NCI-H2227 (cell line): ENCODE measurements at regions not wholly inside any gene's neighbourhood (a gene's known extent, or its start where the extent isn't known, plus 50 kb on each side); places are given as distances from the start of the nearest gene placed in this dataset.
"Not testable (repeated sequence)": the region's sequence is repeated elsewhere in the genome, so short reads cannot be mapped to it uniquely, and the experiment has no call there.

Source experiments
- DNase-seq: peaks from one replicate; lab custom pipeline; 2025; ENCODE audit not compliant: unreplicated experiment; lab: John Stamatoyannopoulos, UW

DNA sequence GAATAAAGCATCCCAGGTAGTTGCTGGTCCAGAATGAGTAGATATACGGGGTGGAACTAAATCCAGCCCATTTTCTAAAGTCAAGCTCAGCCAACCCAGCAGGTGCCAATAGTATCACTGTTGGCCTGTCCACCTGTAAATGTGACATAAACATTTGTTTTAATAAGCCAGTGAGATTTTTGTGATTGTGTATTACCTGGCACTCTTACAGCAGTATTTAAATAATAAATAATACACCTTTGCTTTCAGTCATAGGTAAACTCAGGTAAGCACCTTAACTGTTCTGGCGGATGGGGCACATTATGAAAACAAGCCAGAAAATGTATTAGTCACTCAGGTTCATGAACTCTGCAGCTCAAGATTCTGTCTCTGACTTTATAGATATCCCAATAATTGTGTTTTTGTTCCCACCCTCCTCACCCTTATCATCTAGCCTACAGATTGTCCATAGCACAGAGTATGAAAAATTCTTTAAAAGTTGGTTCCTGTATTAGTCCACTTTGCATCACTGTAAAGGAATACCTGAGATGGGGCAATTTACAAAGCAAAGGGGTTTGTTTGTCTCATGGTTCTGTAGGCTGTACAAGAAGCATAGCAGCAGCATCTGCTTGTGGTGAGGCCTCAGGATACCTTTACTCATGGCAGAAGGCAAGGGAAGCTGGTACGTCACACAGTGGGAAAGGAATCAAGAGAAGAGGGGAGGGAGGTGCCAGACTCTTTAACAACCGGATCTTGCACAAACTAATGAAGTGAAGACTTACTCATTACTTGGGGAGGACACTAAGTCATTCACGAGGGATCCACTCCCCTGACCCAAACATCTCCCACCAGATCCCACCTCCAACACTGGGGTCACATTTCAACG is 73.0 kb upstream of the CYRIA start:
- no peak for DNase-seq

DNA sequence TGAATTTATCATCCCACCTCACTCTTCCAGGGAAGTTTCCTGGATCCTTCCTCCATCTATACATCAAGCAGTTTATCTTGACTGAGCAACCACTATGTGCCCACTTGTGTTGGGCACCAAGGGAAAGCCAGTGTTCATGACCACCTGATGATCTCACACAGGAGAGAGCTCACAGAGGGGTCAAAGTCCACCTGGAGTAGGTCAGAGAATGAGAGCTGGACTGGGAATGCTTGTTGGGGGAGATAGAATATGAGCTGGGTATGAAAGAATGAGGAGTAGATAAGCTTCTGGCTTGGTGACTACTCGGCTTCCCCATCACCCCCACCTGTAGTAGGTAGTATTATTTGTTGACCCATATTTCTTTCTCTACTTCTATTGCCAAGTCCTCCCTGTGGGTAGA is 72.2 kb upstream of the CYRIA start:
- no peak for DNase-seq

DNA sequence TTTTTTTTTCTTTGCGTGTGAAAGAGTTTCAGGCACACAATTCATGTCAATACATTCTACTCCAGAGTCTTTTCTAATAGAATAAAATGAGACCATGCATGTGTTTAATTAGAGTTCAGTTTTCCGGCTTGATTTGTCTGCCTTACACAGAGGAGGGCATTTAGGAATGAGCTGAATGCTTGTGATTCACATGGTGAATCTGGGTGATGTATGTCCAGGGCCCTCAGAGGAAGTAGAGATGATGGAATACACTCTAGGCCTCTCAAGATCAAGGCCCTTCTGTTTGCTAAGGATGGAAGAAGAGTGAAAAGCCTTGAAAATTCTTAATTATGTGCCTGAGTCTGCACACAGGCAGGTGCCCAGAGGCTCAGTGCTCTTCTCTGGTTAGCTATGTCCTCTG is 71.0 kb upstream of the CYRIA start:
- DNase-seq = no peak

DNA sequence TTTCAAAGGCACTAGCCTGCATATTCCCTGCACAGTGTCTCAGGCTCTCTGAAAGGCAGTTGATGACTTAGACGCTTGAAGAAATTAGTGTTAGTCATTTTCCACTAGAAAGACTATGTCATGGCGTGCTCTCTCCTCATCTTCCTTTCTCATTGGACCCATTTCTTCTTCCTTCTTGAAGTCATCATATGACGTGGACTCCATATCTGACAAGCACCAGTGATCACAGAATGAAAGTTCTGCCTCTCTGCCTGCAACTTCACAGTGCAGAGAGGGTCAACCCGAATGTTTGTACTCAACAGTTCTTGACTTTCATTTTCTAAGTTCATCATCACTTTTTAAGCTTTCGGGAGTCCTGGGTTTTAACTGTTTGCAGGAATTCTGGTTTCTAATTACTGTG is 63.7 kb upstream of the CYRIA start:
- no peak for DNase-seq

DNA sequence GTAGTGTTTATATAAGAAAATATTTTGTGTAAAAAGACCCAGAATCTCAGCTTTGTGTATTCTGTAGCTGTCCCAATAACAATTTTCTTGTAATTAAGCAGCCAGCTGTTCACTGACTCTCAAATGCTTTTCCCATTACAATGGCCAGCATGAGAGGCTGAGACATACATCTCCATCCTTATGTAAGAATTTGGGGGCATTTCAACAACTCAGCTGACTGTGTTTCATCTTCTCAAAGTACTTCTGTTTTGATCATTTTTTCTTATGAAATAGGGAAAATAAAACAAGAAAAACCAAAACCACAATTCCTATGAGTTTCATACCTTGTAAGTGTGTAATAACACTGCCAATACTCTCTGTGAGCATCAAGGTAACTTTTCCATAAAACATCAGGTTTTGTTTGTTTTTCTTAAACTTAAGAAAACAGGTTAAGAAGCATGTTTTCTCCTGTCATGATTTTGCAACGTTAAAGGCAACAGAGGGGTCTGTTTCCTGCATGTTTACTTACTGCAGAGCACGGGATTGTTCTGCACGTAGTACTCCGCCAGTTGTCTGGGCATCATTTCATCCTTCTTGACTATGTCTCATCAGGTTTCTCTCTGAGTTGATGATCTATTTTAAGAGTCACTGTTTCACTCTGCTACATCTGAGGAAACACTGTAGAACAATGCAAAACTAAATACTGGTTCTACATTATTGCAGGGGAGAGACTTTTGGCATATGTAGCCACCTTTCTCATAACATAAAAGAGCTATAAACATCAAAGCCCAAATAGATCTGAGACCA is 62.9 kb upstream of the CYRIA start:
- DNase-seq = no peak

DNA sequence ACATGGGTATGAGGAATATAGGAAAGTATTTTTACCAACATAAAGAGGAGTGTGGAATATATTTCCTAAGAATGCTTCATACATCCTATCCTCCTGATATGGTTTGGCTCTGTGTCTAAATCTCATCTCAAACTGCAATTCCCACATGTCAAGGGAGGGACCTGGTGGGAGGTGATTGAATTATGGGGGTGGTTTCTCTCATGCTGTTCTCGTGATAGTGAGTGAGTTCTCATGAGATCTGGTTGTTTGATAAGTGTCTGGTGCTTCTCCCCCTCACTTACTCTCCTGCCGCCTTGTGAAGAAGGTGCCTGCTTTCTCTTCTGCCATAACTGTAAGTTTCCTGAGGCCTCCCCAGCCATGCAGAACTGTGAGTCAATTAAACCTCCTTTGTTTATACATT is 62.2 kb upstream of the CYRIA start:
- DNase-seq = not testable (repeated sequence)

DNA sequence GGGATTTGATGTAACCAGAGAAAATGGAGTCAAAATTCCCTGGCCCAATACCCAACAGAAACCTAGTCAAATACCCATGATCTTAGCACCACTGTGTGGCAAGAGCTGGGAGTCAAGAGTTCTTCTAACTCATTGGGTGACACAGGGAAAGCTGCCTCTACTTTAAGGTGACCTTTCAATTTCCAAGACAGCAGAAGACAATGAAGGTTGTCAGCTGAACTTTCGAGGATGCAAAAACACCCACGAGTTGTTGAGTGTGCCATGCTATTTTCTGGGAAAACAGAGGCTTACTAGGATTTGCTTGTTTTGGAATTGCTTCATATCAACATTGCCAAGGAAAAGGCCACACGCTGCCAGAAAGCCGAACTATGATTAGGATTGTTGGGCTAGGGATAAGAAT is 61.6 kb upstream of the CYRIA start:
- no peak for DNase-seq

DNA sequence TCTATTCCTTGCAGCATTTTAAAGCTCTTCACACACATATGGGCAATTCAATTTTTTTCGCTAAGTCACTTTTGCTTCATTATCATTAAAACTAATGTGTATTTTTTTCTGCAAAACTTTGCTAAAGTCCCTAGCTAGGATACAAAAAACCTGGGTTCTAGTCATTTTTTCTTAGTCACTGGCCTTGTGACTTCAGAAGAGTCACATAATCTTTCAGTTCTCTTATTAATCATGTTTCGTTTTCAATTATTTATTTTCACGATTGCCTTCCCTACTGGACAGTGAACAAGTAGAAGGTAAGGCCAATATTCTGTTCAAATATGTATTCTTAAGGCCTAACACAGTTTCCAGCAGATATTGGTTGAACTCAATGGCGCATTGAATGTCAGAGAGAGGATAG is 60.9 kb upstream of the CYRIA start:
- DNase-seq = no peak

DNA sequence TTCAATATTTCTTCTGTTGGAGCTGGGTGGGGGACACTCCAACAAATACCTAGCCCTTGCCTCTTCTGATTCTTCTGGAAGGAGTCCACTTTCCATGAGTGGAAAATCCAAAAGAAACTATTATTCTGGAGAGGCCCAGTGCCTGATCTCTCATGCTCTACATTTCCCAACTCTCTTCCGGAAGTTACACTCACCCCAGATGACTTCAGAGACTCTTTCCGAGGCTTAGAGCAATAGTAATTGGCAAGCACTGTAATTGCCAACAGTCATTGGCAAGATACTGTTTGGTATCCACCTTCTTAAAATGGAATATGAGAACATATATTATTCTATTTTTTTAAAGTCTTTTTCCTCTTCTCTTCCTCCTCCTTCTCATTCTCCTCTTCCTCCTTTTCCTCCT is 60.5 kb upstream of the CYRIA start:
- DNase-seq = no peak

DNA sequence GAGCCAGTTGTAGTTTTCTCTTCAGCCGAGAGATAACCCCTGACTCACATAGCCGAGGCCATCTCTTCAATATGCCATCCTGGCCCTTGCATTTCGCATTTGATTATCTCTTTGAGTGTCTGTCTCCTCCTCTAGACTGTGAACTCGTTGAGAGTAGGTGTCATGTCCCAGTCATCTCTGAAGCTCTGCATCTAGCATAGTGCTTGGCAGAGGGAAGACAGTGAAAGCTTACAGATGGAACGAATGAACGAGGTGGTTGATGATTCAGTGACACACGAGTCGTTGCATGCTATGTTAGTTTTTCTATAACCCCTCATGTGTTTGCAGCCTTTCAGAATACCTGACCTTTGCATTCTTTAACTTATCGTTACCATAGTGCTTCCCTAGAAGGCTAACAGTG is 59.9 kb upstream of the CYRIA start:
- peak; percentile 43 for DNase-seq

DNA sequence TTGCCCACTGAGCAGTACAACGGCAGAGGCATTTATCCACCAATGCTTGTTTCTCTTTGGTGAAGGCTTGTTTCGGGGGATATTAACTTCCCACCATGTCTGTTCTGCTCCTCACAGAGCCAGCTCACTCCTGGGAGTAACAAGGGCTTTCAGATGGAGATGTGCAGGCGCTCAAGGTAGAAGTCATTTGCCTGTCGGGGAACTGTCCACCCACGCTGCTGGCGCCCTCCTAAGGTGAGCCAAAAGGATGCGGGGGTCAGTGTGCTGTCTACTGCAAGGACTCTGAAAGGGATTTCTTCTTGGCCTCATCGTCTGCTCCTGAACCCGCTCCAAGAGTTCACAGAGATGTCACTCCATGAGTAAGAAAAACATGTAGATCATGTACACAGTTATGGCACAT is 57.0 kb upstream of the CYRIA start:
- no peak for DNase-seq

DNA sequence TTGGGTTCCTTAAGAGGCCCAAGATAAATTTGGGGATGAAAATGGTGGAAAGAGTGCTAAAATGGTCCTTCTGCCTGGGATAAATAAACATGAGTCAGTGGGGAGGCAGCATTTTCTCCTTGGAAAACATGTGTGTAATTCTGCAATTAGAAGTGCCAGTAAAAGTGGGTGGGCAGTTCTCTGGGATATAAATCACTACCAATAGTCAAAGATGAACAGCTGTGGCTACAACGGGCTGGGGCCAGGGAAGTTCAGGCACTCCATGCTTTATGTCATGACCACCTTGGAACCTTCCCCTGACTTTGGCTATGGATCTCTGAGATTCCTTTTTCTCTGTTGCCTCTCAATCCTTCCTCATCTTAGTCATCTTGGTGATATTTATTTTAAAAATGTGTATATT is 56.5 kb upstream of the CYRIA start:
- DNase-seq = no peak

DNA sequence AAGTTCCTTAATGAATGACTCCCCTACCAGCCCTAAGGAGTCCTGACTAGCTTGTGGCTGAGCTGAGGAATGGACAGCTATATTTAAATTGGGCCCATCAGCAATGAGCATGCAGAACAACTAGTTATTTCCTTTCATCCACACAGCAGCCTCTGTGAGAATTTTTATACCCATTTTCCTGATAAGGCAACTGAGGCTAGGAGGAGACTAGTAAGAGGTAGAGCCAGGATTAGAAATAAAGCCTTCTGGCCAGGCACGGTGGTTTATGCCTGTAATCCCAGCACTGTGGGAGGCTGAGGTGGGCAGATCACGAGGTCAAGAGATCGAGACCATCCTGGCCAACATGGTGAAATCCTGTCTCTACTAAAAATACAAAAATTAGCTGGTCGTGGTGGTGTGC is 55.9 kb upstream of the CYRIA start:
- not testable (repeated sequence) for DNase-seq

DNA sequence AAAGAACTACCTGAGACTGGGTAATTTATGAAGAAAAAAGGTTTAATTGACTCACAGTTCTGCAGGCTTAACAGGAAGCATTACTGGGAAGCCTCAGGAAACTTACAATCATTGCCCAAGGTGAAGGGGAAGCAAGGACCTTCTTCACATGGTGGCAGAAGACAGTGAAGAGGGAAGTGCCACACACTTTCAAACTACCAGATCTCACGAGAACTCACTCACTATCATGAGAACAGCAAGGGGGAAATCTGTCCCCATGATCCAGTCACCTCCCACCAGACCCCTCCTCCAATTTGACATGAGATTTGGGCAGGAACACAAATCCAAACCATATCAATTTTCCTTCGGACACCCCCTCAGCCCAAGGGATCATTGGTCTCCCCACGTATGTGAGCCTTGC is 55.1 kb upstream of the CYRIA start:
- DNase-seq = not testable (repeated sequence)

DNA sequence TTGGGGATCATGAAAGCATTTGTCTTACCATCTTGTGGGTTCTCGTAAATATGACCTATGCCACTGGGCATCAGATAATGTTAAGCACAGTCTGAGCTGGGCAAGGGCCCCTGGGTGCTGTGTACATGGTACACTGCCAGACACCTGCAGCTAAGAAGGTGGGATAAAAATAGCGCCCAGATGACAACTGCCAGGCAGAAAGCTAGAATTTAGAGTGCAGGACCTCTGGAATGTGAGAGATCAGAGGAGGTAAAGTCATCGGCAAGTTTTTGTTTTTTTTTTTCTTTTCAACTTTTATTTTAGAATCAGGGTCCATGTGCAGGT is 53.8 kb upstream of the CYRIA start:
- no peak for DNase-seq

DNA sequence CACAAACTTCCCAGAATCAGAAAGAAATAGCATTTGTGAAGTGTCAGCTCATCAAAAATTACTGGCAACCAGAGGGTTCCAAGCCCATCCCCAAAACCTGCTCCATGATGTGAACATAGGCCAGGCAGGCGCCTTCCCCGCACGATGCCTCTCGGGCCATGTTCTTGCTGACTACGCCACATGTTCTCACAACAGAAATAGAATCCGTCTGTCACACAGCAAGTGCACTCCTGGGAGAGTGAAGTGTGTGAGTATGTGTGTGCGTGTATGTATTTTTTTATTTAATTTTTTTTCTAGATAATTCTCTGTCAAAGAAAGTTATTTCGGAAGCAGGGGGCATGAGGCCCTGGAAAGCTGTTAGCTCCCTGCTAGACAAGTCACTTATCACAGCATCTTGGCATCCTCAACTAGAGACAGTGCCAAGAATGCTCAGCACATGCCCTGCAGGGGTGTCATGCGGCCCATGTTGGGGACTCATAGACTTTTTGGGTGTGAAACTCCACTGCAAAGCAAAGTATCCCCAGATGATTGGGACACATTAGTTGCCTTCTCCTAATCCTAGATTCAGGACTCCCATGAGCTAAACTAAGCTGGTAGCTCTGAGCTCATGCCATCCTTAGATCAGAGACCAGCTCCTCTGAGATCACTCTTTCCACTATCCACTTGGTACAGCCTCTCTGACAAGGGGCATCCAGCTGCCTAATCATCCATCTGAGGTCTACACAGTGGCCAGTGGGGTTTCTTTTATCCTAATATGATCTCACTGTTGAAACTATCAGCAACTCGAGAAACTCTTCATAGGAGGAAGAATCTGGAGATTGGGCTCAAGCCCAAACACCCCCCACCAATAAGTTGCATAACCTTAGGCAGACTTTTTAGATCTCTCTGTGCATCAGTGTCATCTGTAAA is 53.2 kb upstream of the CYRIA start:
- no peak for DNase-seq

DNA sequence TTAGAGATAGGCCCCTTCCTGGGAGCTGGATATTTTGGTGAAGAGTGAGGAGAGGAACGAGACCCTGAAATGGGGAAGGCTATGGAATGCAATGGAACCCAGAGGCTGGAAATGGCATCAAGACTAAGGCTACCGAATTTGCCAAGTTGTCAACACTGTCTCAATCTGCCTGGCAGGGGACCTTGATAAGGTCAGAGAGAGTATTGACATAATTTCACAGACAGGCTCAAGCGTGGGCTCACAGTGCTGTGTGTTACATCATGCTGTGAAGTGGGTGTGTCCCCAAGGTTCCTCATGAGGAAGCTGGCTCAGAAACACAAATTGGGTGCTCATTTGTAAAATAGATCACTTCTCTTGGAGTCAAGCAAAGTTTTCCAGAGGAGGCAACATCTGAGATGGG is 51.8 kb upstream of the CYRIA start:
- no peak for DNase-seq

DNA sequence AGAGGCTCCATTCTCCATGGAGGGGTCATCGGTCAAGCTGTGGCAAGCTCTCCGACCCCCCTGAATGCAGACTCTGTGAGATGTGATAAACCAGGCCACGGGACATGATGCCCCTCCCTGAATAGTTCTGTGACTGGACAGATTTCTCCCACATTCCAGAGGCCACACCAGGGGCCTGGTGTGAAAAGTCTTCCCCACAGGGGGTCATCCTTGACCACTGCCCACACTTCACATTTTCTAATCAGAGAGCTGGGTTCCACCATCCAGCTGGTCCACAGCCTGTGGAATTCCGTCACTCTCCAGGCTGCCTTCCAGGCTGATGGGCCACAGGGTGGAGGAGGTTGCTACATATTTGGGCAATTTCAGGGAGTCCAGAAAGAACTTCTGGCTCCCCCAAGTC is 51.3 kb upstream of the CYRIA start:
- DNase-seq = no peak

DNA sequence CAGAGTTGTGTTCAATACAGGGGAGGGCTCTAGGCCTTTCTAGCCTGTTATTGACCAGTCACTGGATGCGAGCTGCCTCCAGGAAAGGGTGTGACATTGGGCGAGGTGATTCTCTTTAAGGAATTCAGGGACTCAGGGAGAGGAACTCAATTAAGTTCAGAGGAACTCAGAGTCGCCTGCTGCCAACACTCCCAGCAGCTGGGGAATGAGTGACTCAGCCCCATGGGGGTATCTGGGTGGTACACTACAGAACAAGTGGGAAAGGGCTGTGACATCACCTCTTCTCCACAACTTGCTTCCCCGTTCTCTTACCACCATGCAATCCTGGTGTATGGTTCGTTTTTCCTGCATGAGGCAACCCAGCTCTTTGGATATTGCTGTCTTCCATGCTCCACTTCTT is 50.4 kb upstream of the CYRIA start:
- DNase-seq = no peak
